GM12891 (cell line): ENCODE measurements at regions not wholly inside any gene's neighbourhood (a gene's known extent, or its start where the extent isn't known, plus 50 kb on each side); places are given as distances from the start of the nearest gene placed in this dataset.
"Not testable (repeated sequence)": the region's sequence is repeated elsewhere in the genome, so short reads cannot be mapped to it uniquely, and the experiment has no call there.

Experiments used
- DNase-seq: peaks from one replicate; pipeline ENCODE4 v3.0.0; 2011; ENCODE audit warnings: low spot score; ENCODE audit not compliant: insufficient read length
- FAIRE-seq: peaks from 2 replicates; lab custom pipeline; 2011; peaks lifted over from hg19 to GRCh38; lab: Jason Lieb, UNC

DNA sequence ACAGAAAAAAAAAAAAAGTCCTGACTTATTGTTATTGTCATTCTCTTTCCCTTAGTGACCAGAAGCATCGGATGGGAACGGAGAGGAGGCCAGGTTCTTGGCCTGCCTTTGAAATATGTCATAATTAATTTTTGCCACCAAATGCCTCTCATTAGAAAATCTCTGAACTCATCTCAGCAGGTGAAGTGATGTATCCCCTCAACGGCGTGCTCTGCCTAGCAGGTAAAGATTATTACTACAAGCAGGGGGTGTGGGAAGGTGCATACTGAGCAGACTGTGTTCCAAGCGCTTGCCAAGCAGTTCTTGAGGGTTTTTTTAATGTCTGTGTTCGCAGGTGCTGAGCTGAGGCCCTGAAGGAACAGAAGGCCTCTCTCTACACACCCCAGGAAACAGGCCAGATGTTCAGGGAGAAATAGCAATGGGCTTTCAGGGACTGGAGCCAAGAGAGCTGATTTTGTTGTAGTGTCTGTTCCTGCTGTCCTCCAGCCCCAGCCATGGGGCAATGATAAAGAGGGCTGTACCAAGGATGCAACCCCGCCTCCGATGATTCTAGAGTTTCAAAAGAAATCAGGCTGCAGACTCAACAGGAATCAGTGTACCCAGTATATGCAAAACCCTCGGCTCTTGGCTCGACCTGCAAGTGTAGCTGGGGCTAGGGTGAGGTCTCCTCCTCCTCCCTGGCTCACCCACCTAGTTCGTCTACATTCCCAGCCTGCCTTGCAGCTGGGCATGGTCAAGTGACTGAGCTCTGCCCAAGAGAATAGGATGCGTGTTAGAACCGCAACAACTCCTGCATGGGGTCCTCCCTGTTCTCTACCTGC is 181.4 kb upstream of the LRRC61 start:
- FAIRE-seq: not testable (repeated sequence)

GRCh38 chr7:150146124-150146523 is 177.0 kb upstream of the LRRC61 start:
- not testable (repeated sequence) for DNase-seq, FAIRE-seq

More for the DNA sequence above, 181.4 kb upstream of the LRRC61 start:
- DNase-seq: not testable (repeated sequence)

- not testable (repeated sequence) for DNase-seq, FAIRE-seq
Observed at GRCh38 chr7:150147524-150147923, 175.6 kb upstream of the LRRC61 start.

- DNase-seq, FAIRE-seq: not testable (repeated sequence)
Observed at GRCh38 chr7:150156015-150156414, 167.1 kb upstream of the LRRC61 start.

GRCh38 chr7:150158696-150159095 is 164.5 kb upstream of the LRRC61 start:
- DNase-seq, FAIRE-seq: not testable (repeated sequence)

GRCh38 chr7:150169515-150169914 is 153.6 kb upstream of the LRRC61 start:
- FAIRE-seq: not testable (repeated sequence)

DNA sequence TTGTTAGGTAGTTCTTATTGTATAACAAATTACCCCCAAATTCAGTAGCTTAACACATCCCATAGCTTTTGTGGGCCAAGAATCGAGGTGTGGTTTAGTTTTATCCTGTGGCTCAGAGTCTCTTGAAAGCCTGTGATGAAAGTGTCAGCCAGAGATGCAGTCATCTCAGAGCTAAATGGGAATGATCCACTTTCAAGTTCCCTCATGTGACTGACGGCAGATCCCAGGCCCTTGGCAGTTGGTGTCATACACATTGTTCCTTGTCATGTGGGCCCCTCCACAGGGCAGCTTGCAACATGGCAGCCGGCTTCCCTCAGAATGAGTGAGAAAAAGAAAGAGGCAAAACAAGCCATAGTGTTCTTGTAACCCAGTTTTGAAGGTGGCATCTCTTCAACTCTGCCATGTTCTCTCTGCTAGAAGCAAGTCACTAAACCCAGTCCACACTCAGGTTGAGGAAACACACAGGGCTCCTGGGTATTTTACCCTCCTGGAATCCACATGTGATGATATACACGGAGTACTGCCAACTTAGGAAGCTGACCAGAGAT is 153.1 kb upstream of the LRRC61 start:
- not testable (repeated sequence) for DNase-seq

More at GRCh38 chr7:150169515-150169914, 153.6 kb upstream of the LRRC61 start:
- not testable (repeated sequence) for DNase-seq

DNA sequence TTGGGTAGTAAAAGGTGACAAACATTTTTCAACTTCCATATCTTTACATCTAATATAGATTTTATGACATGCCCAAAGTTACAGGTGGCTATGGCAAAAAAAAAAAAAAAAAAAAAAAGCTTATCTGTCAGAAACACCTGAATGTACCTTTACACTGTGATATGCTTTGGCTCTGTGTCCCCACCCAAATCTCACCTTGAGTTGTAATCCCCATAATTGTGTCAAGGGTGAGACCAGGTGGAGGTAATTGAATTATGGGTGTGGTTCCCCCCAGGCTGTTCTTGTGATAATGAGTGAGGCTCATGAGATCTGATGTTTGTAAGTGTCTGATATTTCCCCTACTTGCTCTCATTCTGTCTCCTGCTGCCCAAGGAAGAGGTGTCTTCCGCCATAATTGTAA is 139.6 kb upstream of the LRRC61 start:
- not testable (repeated sequence) for DNase-seq, FAIRE-seq

More for the DNA sequence above, 153.1 kb upstream of the LRRC61 start:
- peak; percentile 69 for FAIRE-seq

GRCh38 chr7:150189963-150190362 is 133.2 kb upstream of the LRRC61 start:
- FAIRE-seq: peak; percentile 78
- not testable (repeated sequence) for DNase-seq

DNA sequence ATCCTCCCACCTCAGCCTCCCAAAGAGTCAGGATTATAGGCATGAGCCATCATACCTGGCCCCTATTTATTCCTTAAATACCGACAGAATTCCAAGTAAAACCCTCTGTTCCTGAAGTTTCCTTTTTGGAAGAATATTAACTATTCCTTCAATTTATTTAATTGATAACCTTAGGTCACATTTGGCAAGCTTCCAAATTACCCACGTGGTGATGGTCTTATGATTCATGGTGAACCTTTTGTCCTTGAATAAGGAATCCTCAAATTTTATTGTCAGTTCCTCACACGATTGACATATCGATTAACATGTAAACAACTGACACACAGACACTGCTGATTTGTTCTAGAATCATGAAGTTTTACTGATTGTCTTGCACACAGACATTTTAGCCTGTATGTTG is 130.6 kb upstream of the LRRC61 start:
- FAIRE-seq, DNase-seq: not testable (repeated sequence)

GRCh38 chr7:150193866-150194265 is 129.3 kb upstream of the LRRC61 start:
- not testable (repeated sequence) for DNase-seq, FAIRE-seq
